Glutamatergic neuron (in vitro differentiated cells): ENCODE measurements at regions not wholly inside any gene's neighbourhood (a gene's known extent, or its start where the extent isn't known, plus 50 kb on each side); places are given as distances from the start of the nearest gene placed in this dataset.

Experiments
- DNase-seq: peaks from one replicate; pipeline ENCODE4 v3.0.0; 2022
- H3K27ac Mint-ChIP-seq: one replicate; pipeline ENCODE4 v1.8.0; 2020; ENCODE audit warnings: mild to moderate bottlenecking, mixed read lengths, inconsistent platforms; ENCODE audit not compliant: unreplicated experiment
- H3K27me3 Mint-ChIP-seq: one replicate; pipeline ENCODE4 v1.8.0; 2020; ENCODE audit warnings: mild to moderate bottlenecking, moderate library complexity, mixed read lengths, inconsistent platforms; ENCODE audit not compliant: unreplicated experiment
- H3K36me3 Mint-ChIP-seq: one replicate; pipeline ENCODE4 v1.8.0; 2020; ENCODE audit warnings: mild to moderate bottlenecking, mixed read lengths, inconsistent platforms; ENCODE audit not compliant: unreplicated experiment
- H3K4me1 Mint-ChIP-seq: one replicate; pipeline ENCODE4 v1.8.0; 2020; ENCODE audit warnings: mild to moderate bottlenecking, low read depth, mixed read lengths, inconsistent platforms; ENCODE audit not compliant: unreplicated experiment
- H3K4me3 Mint-ChIP-seq: one replicate; pipeline ENCODE4 v1.8.0; 2020; ENCODE audit warnings: mild to moderate bottlenecking, mixed read lengths, inconsistent platforms; ENCODE audit not compliant: unreplicated experiment
- H3K9me3 Mint-ChIP-seq: one replicate; pipeline ENCODE4 v1.8.0; 2020; ENCODE audit warnings: mild to moderate bottlenecking, moderate library complexity, mixed read lengths, inconsistent platforms; ENCODE audit not compliant: unreplicated experiment
- TF ChIP-seq, protein P1 (sequence below): fragments of 200-600 bp; sonication (generic); IDR thresholded peaks from one replicate; pipeline ENCODE4 v1.5.0; 2021; ENCODE audit not compliant: partially characterized antibody, unreplicated experiment

DNA sequence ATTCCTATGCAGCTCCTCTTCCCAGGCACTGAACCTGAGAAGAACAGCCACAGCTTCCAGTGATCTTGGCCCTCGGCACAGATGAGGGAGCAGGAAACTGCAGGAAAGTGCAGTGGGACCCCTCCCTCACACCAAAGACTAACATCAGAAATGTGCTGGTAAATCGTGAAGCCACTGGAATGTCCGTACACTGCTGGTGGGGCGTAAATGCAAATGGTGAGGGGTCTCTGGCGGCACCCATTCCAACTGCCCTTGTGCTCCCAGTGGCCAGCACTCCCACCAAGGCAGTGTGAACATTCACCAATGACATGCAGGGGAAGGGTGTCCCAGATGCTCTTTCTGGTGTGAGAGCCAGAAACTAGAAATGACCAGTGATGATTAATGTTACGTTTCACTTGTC, 574.0 kb downstream of the BRD1 start:
- H3K36me3 Mint-ChIP-seq: peaks cover 6% of the 10 kb centered on the region
- DNase-seq: no peak
- H3K27me3 Mint-ChIP-seq: peaks cover 4% of the 10 kb centered on the region
- no peak overlapping the region for H3K27ac Mint-ChIP-seq
- TF ChIP-seq, protein P1, sequence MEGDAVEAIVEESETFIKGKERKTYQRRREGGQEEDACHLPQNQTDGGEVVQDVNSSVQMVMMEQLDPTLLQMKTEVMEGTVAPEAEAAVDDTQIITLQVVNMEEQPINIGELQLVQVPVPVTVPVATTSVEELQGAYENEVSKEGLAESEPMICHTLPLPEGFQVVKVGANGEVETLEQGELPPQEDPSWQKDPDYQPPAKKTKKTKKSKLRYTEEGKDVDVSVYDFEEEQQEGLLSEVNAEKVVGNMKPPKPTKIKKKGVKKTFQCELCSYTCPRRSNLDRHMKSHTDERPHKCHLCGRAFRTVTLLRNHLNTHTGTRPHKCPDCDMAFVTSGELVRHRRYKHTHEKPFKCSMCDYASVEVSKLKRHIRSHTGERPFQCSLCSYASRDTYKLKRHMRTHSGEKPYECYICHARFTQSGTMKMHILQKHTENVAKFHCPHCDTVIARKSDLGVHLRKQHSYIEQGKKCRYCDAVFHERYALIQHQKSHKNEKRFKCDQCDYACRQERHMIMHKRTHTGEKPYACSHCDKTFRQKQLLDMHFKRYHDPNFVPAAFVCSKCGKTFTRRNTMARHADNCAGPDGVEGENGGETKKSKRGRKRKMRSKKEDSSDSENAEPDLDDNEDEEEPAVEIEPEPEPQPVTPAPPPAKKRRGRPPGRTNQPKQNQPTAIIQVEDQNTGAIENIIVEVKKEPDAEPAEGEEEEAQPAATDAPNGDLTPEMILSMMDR: no peak
- H3K4me3 Mint-ChIP-seq: no peak overlapping the region
- H3K4me1 Mint-ChIP-seq: no peaks in the 10 kb centered on the region
- H3K9me3 Mint-ChIP-seq: peaks cover 32% of the 10 kb centered on the region

DNA sequence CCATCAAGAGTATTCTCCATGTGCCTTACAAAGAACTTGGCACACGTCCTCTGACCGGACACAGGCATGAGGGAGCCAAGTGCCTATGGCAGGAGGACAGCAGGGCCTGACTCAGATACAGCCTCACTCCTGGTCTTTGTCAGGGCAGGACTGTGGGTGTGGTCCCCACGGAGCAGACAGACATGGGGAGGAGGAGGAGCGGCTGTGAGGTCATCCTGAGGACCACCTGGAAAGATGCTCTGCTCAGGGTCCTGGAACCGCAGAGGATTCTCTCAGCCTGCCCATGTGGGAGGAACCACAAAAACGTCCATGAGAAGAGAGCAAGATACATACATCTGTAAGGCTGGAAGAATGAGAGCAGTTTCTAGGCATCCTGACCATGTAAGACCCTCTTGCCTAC, 576.3 kb downstream of the BRD1 start:
- TF ChIP-seq, protein P1: no peak
- DNase-seq: no peak
- no peak overlapping the region for H3K27ac Mint-ChIP-seq
- H3K27me3 Mint-ChIP-seq: peaks cover 4% of the 10 kb centered on the region
- no peaks in the 10 kb centered on the region for H3K4me1 Mint-ChIP-seq
- no peak overlapping the region for H3K4me3 Mint-ChIP-seq
- peaks cover 5% of the 10 kb centered on the region for H3K36me3 Mint-ChIP-seq
- peaks cover 31% of the 10 kb centered on the region for H3K9me3 Mint-ChIP-seq

DNA sequence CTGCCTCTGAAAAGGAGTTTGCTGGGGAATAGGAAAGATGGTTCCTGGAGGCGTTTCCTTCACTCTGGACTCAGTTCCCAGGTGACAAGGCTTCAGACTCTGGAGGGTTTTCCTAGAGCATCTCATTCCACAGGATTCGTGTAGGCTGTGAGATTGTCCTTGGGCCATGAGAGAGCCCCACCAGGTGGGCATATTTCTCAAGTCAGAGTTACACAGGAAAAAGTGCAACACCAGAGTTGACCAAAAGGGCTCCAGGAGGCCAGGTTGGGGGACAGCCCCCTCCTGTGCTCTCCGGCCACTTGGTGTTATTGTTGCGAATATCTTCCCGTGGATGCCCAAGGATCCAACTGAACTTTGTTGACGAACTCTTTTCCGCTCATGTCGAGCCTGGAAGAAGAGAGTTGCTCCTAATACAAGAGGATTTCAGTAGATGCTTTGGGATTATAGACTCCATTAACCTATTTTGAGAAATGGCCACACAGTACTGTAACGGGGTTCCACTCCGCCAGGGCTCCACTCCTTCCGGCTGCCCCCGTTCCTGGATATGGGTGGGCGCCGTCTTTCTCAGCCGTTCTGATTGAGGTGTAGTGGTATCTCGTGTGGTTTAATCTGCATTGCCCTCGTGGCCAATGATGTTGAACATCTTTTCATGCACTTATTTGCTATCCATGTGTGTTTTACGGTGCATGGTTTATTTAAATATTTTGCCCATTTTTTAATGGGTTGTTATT, 580.3 kb downstream of the BRD1 start:
- TF ChIP-seq, protein P1: no peak
- H3K4me1 Mint-ChIP-seq: no peaks in the 10 kb centered on the region
- peaks cover 11% of the 10 kb centered on the region for H3K36me3 Mint-ChIP-seq
- H3K9me3 Mint-ChIP-seq: peaks cover 24% of the 10 kb centered on the region
- H3K27me3 Mint-ChIP-seq: peaks cover 8% of the 10 kb centered on the region
- no peak overlapping the region for H3K27ac Mint-ChIP-seq
- DNase-seq: no peak
- no peak overlapping the region for H3K4me3 Mint-ChIP-seq

DNA sequence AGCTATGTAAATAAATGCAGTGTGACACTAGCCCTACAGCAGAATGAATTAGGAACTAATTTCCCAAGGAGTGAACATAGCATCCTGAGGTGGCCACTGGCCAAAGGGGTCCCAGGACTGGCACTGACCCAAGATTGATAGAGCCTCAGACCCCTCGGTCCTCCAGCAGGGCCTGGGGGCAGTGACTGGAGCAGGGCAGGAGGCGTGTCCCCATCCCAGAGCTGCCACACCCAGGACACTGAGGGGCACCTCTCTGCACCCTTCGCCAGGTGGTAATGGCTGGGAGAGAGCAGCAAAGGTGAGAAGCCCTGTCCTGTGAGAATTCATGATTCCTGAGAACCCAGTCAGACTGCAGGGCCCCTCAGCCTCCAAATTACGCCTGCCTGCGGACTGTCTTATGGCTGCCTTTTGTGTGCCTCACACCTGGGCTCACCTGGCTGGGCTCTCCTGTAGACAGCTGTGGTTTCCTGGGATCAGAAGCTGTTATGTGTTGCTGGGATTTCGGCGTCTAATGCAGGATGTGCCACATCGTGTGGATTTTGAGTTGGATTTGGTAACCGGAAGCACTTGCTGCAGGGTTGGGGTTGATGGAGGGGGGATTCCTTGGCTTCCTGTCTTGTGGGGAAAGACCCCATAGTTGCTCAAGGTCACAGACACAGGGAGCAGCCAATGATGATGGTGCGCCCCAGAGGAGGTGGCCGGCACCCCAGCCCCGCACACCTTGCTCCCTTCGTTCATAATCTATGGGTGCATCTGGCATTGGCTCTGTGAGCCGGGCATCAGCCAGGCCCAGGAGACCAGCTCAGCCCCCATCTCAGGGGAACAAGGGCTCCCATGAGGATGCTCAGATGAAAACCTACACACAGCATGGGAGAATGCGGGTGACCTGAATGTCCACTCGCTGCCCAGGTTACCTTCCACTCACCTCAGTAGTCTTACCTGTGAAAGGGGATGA, 582.9 kb downstream of the BRD1 start:
- H3K27me3 Mint-ChIP-seq: peaks cover 7% of the 10 kb centered on the region
- no peak for DNase-seq
- peaks cover 25% of the 10 kb centered on the region for H3K9me3 Mint-ChIP-seq
- no peak overlapping the region for H3K27ac Mint-ChIP-seq
- no peak overlapping the region for H3K4me3 Mint-ChIP-seq
- H3K4me1 Mint-ChIP-seq: no peaks in the 10 kb centered on the region
- peaks cover 11% of the 10 kb centered on the region for H3K36me3 Mint-ChIP-seq
- TF ChIP-seq, protein P1: no peak
